Trophoblast cell (in vitro differentiated cells and primary cell): ENCODE measurements at regions not wholly inside any gene's neighbourhood (a gene's known extent, or its start where the extent isn't known, plus 50 kb on each side); places are given as distances from the start of the nearest gene placed in this dataset.

ENCODE experiments used
- DNase-seq, 2 donors: peaks; one replicate each; pipeline ENCODE4 v3.0.0-alpha.2; 2016
- H2AFZ ChIP-seq: 2 replicates; pipeline ENCODE4 v1.6.1; 2013; ENCODE audit warnings: low read length, moderate library complexity, mild to moderate bottlenecking; ENCODE audit not compliant: insufficient read depth, poor library complexity
- H2AK5ac ChIP-seq: 2 replicates; pipeline ENCODE4 v1.6.1; 2013; ENCODE audit warnings: mild to moderate bottlenecking, low read length
- H2BK120ac ChIP-seq: 2 replicates; pipeline ENCODE4 v1.6.1; 2013; ENCODE audit warnings: low read length, mild to moderate bottlenecking, moderate library complexity; ENCODE audit not compliant: insufficient read depth, poor library complexity
- H2BK12ac ChIP-seq: 2 replicates; pipeline ENCODE4 v1.6.1; 2013; ENCODE audit warnings: mild to moderate bottlenecking, low read length, moderate library complexity
- H2BK5ac ChIP-seq: 2 replicates; pipeline ENCODE4 v1.6.1; 2013; ENCODE audit warnings: low read length, low read depth, moderate library complexity, mild to moderate bottlenecking; ENCODE audit not compliant: poor library complexity
- H3K14ac ChIP-seq: 2 replicates; pipeline ENCODE4 v1.6.1; 2013; ENCODE audit warnings: mild to moderate bottlenecking, low read length
- H3K18ac ChIP-seq: 2 replicates; pipeline ENCODE4 v1.6.1; 2013; ENCODE audit warnings: mild to moderate bottlenecking, low read length
- H3K23ac ChIP-seq: 2 replicates; pipeline ENCODE4 v1.6.1; 2013; ENCODE audit warnings: low read length
- H3K27ac ChIP-seq: 2 replicates; pipeline ENCODE4 v1.5.1; 2013; ENCODE audit warnings: low read depth, mild to moderate bottlenecking, inconsistent platforms, low read length, moderate library complexity
- H3K27me3 ChIP-seq: 2 replicates; pipeline ENCODE4 v1.6.1; 2013; ENCODE audit warnings: inconsistent platforms, mild to moderate bottlenecking, low read length, moderate library complexity; ENCODE audit not compliant: insufficient read depth
- H3K36me3 ChIP-seq, 2 experiments: 1 replicate in 1 of 2; 2 replicates in 1 of 2; pipeline ENCODE4 v1.6.1; 2013; ENCODE audit warnings: low read length in 2 of 2, mild to moderate bottlenecking in 2 of 2, moderate library complexity in 1 of 2; ENCODE audit not compliant: insufficient read depth in 2 of 2, control insufficient read depth in 1 of 2
- H3K4ac ChIP-seq: 2 replicates; pipeline ENCODE4 v1.6.1; 2013; ENCODE audit warnings: low read depth, mild to moderate bottlenecking, low read length, moderate library complexity
- H3K4me1 ChIP-seq, 2 experiments: 1 replicate in 1 of 2; 2 replicates in 1 of 2; pipeline ENCODE4 v1.6.1; 2013; ENCODE audit warnings: low read length in 2 of 2, mild to moderate bottlenecking in 2 of 2, moderate library complexity in 1 of 2; ENCODE audit not compliant: insufficient read depth in 2 of 2, control insufficient read depth in 1 of 2
- H3K4me2 ChIP-seq: 2 replicates; pipeline ENCODE4 v1.6.1; 2013; ENCODE audit warnings: inconsistent platforms, mild to moderate bottlenecking, low read length, moderate library complexity
- H3K4me3 ChIP-seq: 2 replicates; pipeline ENCODE4 v1.5.1; 2013; ENCODE audit warnings: mild to moderate bottlenecking, low read depth, low read length, inconsistent platforms
- H3K79me1 ChIP-seq: one replicate; pipeline ENCODE4 v1.6.1; 2013; ENCODE audit warnings: low read length
- H3K79me2 ChIP-seq: 2 replicates; pipeline ENCODE4 v1.6.1; 2013; ENCODE audit warnings: low read length, mild to moderate bottlenecking; ENCODE audit not compliant: control insufficient read depth, insufficient read depth, poor library complexity
- H3K9ac ChIP-seq: 2 replicates; pipeline ENCODE4 v1.6.1; 2013; ENCODE audit warnings: mild to moderate bottlenecking, low read length
- H3K9me3 ChIP-seq: 2 replicates; pipeline ENCODE4 v1.6.1; 2013; ENCODE audit warnings: low read depth, mild to moderate bottlenecking, control low read depth, inconsistent platforms, low read length; ENCODE audit not compliant: insufficient read depth
- H4K12ac ChIP-seq: 2 replicates; pipeline ENCODE4 v1.6.1; 2013; ENCODE audit warnings: low read depth, mild to moderate bottlenecking, low read length, moderate library complexity
- H4K8ac ChIP-seq: 2 replicates; pipeline ENCODE4 v1.6.1; 2013; ENCODE audit warnings: low read depth, mild to moderate bottlenecking, low read length, moderate library complexity
- H4K91ac ChIP-seq: one replicate; pipeline ENCODE4 v1.6.1; 2013; ENCODE audit warnings: low read depth, mild to moderate bottlenecking, low read length, moderate library complexity
- WGBS: extraction: QIAGEN DNeasy Blood & Tissue Kit; methylation state at CpG from one replicate; pipeline ENCODE4 v1.1.7; 2013; ENCODE audit warnings: missing lambda C conversion rate; ENCODE audit not compliant: insufficient read length, insufficient coverage; ENCODE audit errors: extremely low coverage; 5-methylcytosine and 5-hydroxymethylcytosine counted together

DNA sequence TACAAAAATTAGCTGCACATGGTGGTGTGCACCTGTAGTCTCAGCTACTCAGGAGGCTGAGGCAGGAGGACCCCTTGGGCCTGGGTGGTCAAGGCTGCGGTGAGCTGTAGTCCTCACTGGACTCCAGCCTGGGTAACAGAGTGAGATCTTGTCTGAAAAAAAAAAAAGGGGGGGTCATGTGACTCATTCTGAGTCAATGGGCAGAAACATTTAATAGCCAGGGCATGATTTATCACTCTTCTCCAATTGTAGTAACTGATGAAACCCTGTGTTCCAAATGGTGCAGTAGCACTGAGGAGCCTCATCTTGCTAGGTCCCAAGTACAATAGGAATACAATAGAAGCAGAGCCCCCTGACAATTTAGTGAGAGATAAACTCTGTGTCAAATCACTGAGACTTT, 78.9 kb upstream of the CCDC68 start:
- Histone ChIP-seq H3K9me3 (no peaks in the 10 kb centered on the region), H2AK5ac (no peak overlapping the region), H4K8ac (no peak overlapping the region), H3K79me2 (no peaks in the 10 kb centered on the region), H3K79me1 (no peaks in the 10 kb centered on the region), H3K9ac (no peak overlapping the region), H3K27ac (no peak overlapping the region), H3K4me1 (no peaks in the 10 kb centered on the region), H3K36me3 (no peaks in the 10 kb centered on the region), H2BK5ac (no peak overlapping the region), H2BK12ac (no peak overlapping the region), H3K4me2 (no peak overlapping the region), H2AFZ (no peak overlapping the region), H3K23ac (no peak overlapping the region), H3K4me3 (no peak overlapping the region), H4K12ac (no peak overlapping the region), H3K27me3 (no peaks in the 10 kb centered on the region), H2BK120ac (no peak overlapping the region), H3K18ac (no peak overlapping the region), H4K91ac (no peak overlapping the region), H3K4ac (no peak overlapping the region), H3K14ac (no peak overlapping the region)
- no CpG with 5 or more reads among the region's 1 CpG for WGBS
- no peak for DNase-seq

DNA sequence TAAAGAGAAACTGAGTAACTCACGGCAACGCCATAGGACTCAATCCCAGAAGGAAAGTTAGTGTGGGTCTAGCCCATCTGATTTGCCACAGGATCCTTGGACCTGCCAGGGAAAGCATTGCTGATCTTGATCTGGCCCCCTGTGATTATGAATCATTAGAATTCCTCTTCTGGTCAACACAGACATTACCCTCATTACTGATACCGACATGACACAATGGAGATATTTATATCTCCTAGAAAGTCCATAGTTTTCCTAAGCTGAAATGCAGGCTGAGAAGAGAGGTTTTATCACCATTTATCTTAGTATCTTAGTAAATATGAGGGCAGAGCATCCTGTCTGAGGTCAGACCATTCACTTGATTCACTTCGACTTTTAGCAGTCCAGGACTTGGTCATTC, 75.5 kb upstream of the CCDC68 start:
- no peaks in the 10 kb centered on the region for H3K79me1 ChIP-seq
- H3K14ac ChIP-seq: no peak overlapping the region
- H3K79me2 ChIP-seq: no peaks in the 10 kb centered on the region
- H3K4me3 ChIP-seq: no peak overlapping the region
- H2BK120ac ChIP-seq: no peak overlapping the region
- H3K23ac ChIP-seq: no peak overlapping the region
- no peaks in the 10 kb centered on the region for H3K9me3 ChIP-seq
- no peak overlapping the region for H3K4me2 ChIP-seq
- H3K4me1 ChIP-seq: peaks cover 0 to 2% of the 10 kb centered on the region in 2 experiments
- no CpG with 5 or more reads among the region's 4 CpGs for WGBS
- H3K4ac ChIP-seq: no peak overlapping the region
- H2AK5ac ChIP-seq: no peak overlapping the region
- no peak overlapping the region for H4K8ac ChIP-seq
- no peak overlapping the region for H3K9ac ChIP-seq
- DNase-seq: peak; percentile 49 to 79
- no peak overlapping the region for H4K91ac ChIP-seq
- no peak overlapping the region for H2BK12ac ChIP-seq
- H2BK5ac ChIP-seq: no peak overlapping the region
- H3K27ac ChIP-seq: no peak overlapping the region
- H2AFZ ChIP-seq: no peak overlapping the region
- no peaks in the 10 kb centered on the region for H3K27me3 ChIP-seq
- no peaks in the 10 kb centered on the region for H3K36me3 ChIP-seq
- H3K18ac ChIP-seq: no peak overlapping the region
- H4K12ac ChIP-seq: no peak overlapping the region

DNA sequence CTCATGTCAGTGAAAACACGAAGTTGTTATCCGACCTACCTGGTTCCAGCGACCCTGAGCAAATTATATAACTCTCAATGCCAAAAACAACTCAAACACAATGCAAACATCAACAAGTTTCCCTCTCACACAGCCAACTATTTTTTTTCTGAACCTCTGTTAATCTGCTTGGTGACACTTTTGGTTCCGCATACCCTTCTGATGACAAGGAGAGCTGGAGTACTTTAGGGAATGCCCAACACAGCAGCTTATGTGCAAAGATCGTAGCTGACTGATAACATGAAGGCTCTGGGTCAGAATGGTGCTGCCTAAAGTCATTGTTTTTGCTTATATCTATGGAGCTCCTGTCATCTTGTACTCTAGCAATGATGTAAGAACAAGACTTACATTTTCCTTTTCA, 72.7 kb upstream of the CCDC68 start:
- Histone ChIP-seq H2AFZ (no peak overlapping the region), H3K4me2 (no peak overlapping the region), H3K27ac (no peak overlapping the region), H3K4ac (no peak overlapping the region), H3K23ac (no peak overlapping the region), H4K8ac (no peak overlapping the region), H2BK5ac (no peak overlapping the region), H3K18ac (no peak overlapping the region), H3K4me3 (no peak overlapping the region), H3K9ac (no peak overlapping the region), H3K9me3 (no peaks in the 10 kb centered on the region), H2BK12ac (no peak overlapping the region), H3K79me1 (no peaks in the 10 kb centered on the region), H3K14ac (no peak overlapping the region), H2BK120ac (no peak overlapping the region), H3K79me2 (no peaks in the 10 kb centered on the region), H3K27me3 (no peaks in the 10 kb centered on the region), H3K4me1 (peaks cover 0 to 2% of the 10 kb centered on the region in 2 experiments), H3K36me3 (no peaks in the 10 kb centered on the region), H2AK5ac (no peak overlapping the region), H4K91ac (no peak overlapping the region), H4K12ac (no peak overlapping the region)
- WGBS: no CpG with 5 or more reads among the region's 5 CpGs
- peak; percentile 80 to 87 for DNase-seq

DNA sequence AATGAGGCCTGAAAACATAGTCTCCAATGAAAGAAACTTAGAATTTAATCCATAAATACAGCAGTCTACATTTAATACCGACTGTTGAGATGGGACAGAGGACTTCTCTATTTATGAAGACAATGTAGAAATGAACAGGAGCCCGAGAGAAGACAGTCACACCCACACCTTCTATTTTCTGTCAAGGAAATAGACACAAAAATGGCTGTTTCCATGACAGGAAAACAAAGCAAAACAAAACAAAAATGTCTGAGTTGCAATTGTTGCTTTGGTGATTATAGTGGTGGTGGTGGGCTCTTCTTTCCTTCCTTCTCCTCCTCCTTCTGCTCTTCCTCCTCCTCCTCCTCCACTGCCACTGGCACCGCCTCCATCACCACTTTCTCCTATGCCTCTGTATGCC, 72.3 kb upstream of the CCDC68 start:
- H3K9ac ChIP-seq: no peak overlapping the region
- H3K27me3 ChIP-seq: no peaks in the 10 kb centered on the region
- H3K4me1 ChIP-seq: peaks cover 0 to 2% of the 10 kb centered on the region in 2 experiments
- H4K12ac ChIP-seq: no peak overlapping the region
- no peak overlapping the region for H3K4me2 ChIP-seq
- no peaks in the 10 kb centered on the region for H3K36me3 ChIP-seq
- H2BK12ac ChIP-seq: no peak overlapping the region
- no peak overlapping the region for H3K4me3 ChIP-seq
- no peak overlapping the region for H2BK5ac ChIP-seq
- H3K9me3 ChIP-seq: no peaks in the 10 kb centered on the region
- no peak overlapping the region for H3K14ac ChIP-seq
- peak in 1 of 2 donors; percentile 54 for DNase-seq
- H4K8ac ChIP-seq: no peak overlapping the region
- H3K4ac ChIP-seq: no peak overlapping the region
- no peak overlapping the region for H2AK5ac ChIP-seq
- no CpG with 5 or more reads among the region's 3 CpGs for WGBS
- H2BK120ac ChIP-seq: no peak overlapping the region
- no peak overlapping the region for H3K27ac ChIP-seq
- no peak overlapping the region for H4K91ac ChIP-seq
- no peak overlapping the region for H3K18ac ChIP-seq
- no peaks in the 10 kb centered on the region for H3K79me1 ChIP-seq
- H3K79me2 ChIP-seq: no peaks in the 10 kb centered on the region
- no peak overlapping the region for H2AFZ ChIP-seq
- H3K23ac ChIP-seq: no peak overlapping the region
